ENCODE measurements at regions not wholly inside any gene's neighbourhood (a gene's known extent, or its start where the extent isn't known, plus 50 kb on each side); places are given as distances from the start of the nearest gene placed in this dataset.
"Not testable (repeated sequence)": the region's sequence is repeated elsewhere in the genome, so short reads cannot be mapped to it uniquely, and the experiment has no call there.

DNA sequence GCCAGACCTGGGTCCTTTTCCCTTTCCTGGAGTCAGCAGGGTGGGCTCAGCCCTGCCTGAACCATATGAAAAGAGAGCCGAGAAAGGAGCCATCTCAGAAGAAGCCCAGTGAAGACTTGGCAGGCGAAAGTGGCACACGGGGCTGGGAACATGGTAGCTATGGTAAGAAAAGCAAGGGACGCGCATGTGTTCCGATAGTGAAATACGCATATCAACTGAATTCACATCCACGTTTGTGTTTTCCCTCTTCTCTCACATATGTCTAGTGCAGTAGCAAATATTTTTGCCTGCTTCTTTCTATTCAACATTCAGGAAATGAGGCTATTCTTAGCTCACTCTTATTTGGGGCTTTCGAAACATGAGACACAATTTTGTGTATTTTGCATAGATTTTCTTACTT, 54.1 kb upstream of the PEG3 start:
- Histone ChIP-seq H3K4me1 (ENCODE audit: low read length) (no peaks in the 10 kb centered on the region), H3K36me3 (ENCODE audit: insufficient read depth, low read length) (no peaks in the 10 kb centered on the region), H3K4me2 (ENCODE audit: low read depth, low read length, poor library complexity, severe bottlenecking) (no peak overlapping the region), H3K9me2 (replicated peaks; ENCODE audit: insufficient read depth, low read length) (no peaks in the 10 kb centered on the region), H3K9ac (ENCODE audit: low read length) (no peak overlapping the region), H3K4me3 (ENCODE audit: low read length) (no peak overlapping the region), H3K9me3 (ENCODE audit: low read length) (peaks cover 6% of the 10 kb centered on the region), H3K27ac (ENCODE audit: low read length) (no peak overlapping the region), H3K27me3 (ENCODE audit: low read length) (0 out of 2 replicates have a peak, but pooled peaks cover 2% of the 10 kb centered on the region), H4K20me1 (ENCODE audit: insufficient read depth, low read depth, low read length) (no peaks in the 10 kb centered on the region), H2AFZ (ENCODE audit: low read length) (no peak overlapping the region), H3K79me2 (ENCODE audit: low read length) (no peaks in the 10 kb centered on the region)
- no peak for DNase-seq

DNA sequence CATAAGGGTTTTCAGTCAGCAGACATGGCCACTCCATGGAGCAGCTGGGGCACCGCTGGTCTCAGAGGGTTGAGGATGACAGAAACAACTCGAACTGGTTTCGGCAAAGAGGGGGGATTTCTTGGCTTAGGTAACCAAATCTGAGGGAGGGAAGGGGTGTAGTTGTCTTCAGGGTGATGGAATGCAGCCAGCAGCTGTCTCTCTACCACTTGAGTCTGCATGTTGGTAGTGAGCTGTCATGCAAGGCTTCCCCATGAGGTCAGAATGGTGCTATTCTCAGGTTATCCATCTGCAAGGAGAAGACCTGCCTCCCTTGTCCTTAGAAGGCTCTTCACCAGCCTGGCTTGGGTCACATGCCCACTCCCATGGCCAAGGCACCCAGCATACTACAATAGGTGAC, 55.6 kb upstream of the PEG3 start:
- Histone ChIP-seq H3K27ac (ENCODE audit: low read length) (no peak overlapping the region), H4K20me1 (ENCODE audit: insufficient read depth, low read depth, low read length) (no peaks in the 10 kb centered on the region), H3K4me1 (ENCODE audit: low read length) (no peaks in the 10 kb centered on the region), H3K9ac (ENCODE audit: low read length) (no peak overlapping the region), H3K9me3 (ENCODE audit: low read length) (no peaks in the 10 kb centered on the region; the same call in 1 of the 2 replicates), H3K9me2 (replicated peaks; ENCODE audit: insufficient read depth, low read length) (no peaks in the 10 kb centered on the region), H3K79me2 (ENCODE audit: low read length) (no peaks in the 10 kb centered on the region), H3K4me3 (ENCODE audit: low read length) (no peak overlapping the region), H3K4me2 (ENCODE audit: low read depth, low read length, poor library complexity, severe bottlenecking) (no peak overlapping the region), H3K27me3 (ENCODE audit: low read length) (0 out of 2 replicates have a peak, but pooled peaks cover 2% of the 10 kb centered on the region), H2AFZ (ENCODE audit: low read length) (no peak overlapping the region), H3K36me3 (ENCODE audit: insufficient read depth, low read length) (no peaks in the 10 kb centered on the region)
- no peak for DNase-seq

DNA sequence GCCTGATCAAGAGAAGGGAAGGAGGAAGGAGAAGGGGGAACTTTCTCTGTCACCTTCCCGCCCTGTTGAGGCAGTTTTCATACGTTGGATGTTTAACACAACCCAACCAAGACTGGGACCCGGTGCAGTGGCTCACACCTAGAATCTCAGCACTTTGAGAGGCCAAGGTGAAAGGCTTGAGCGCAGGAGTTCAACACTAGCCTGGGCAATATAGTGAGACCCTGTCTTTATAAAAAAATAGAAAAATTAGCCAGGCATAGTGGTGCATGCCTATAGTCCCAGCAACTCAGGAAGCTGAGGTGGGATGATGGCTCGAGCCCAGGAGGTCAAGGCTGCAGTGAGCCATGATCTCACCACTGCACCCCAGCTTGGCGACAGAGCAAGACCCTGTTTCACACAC, 59.4 kb upstream of the PEG3 start:
- Histone ChIP-seq H3K27me3 (ENCODE audit: low read length) (no peaks in the 10 kb centered on the region), H3K9me3 (ENCODE audit: low read length) (no peaks in the 10 kb centered on the region; the same call in 1 of the 2 replicates), H3K9ac (ENCODE audit: low read length) (no peak overlapping the region), H3K4me2 (ENCODE audit: low read depth, low read length, poor library complexity, severe bottlenecking) (no peak overlapping the region), H3K9me2 (replicated peaks; ENCODE audit: insufficient read depth, low read length) (no peaks in the 10 kb centered on the region), H3K4me3 (ENCODE audit: low read length) (no peak overlapping the region), H3K27ac (ENCODE audit: low read length) (no peak overlapping the region), H4K20me1 (ENCODE audit: insufficient read depth, low read depth, low read length) (no peaks in the 10 kb centered on the region), H3K36me3 (ENCODE audit: insufficient read depth, low read length) (no peaks in the 10 kb centered on the region), H2AFZ (ENCODE audit: low read length) (no peak overlapping the region), H3K4me1 (ENCODE audit: low read length) (no peaks in the 10 kb centered on the region), H3K79me2 (ENCODE audit: low read length) (no peaks in the 10 kb centered on the region)
- no peak for DNase-seq

DNA sequence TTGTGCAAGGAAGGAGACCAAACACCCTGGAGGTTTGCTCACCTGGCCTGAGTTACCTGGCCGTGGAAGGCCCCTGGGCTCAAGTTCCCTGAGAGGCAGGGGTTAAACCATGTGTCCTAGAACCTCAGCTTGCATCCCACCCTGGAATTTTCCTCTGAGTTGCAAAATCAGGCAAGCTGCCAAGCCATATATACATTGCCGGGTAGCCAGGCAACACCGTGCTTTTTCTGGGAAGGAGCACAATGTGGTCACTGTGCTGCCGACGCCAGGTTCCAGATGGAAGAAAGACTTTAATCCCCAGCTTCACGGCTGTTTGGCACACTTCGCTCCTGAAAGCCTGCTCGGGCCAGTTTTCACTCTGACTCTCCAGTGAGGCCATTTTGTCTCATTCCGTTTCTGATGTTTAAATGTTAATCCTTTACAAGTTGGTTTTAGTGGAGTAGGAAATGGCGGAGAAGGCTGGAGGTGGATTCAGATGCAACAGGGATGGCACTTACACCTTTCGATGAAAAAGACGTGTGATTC, 60.1 kb upstream of the PEG3 start:
- no peak overlapping the region for H3K4me2 ChIP-seq (ENCODE audit: low read depth, low read length, poor library complexity, severe bottlenecking)
- no peaks in the 10 kb centered on the region for H3K9me2 ChIP-seq (replicated peaks; ENCODE audit: insufficient read depth, low read length)
- no peak overlapping the region for H3K9ac ChIP-seq (ENCODE audit: low read length)
- no peaks in the 10 kb centered on the region for H3K4me1 ChIP-seq (ENCODE audit: low read length)
- no peak overlapping the region for H3K27ac ChIP-seq (ENCODE audit: low read length)
- no peaks in the 10 kb centered on the region for H4K20me1 ChIP-seq (ENCODE audit: insufficient read depth, low read depth, low read length)
- no peaks in the 10 kb centered on the region for H3K79me2 ChIP-seq (ENCODE audit: low read length)
- H2AFZ ChIP-seq (ENCODE audit: low read length) = no peak overlapping the region
- H3K4me3 ChIP-seq (ENCODE audit: low read length) = no peak overlapping the region
- DNase-seq = no peak
- H3K36me3 ChIP-seq (ENCODE audit: insufficient read depth, low read length) = no peaks in the 10 kb centered on the region
- H3K9me3 ChIP-seq (ENCODE audit: low read length) = no peaks in the 10 kb centered on the region; the same call in 1 of the 2 replicates
- no peaks in the 10 kb centered on the region for H3K27me3 ChIP-seq (ENCODE audit: low read length)

DNA sequence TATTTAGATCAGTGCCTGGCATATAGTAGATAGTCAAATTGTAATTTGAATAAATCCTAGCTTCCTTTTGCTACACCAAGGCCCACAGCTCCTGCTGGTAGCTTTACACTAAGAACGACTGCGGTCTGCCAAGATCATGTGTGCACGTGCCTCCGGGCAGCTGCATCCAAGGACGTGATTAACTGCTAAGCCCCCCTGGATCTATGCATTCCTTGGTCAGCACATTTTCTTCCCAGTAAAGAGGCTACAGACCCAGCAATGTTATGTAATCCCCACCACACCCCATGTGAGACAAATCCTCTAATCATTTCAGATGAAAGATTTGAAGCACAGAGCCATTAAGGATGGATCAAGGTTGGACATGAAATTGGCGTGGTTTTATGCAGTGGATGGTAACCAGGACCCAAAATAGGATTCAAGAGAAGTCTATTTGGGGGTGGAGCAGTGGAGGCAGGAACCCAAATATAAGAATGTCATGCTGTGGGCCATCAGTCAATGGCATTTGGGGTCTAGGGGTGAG, 65.2 kb upstream of the PEG3 start:
- Histone ChIP-seq H3K4me3 (ENCODE audit: low read length) (no peak overlapping the region), H2AFZ (ENCODE audit: low read length) (no peak overlapping the region), H3K79me2 (ENCODE audit: low read length) (no peaks in the 10 kb centered on the region), H3K9me2 (replicated peaks; ENCODE audit: insufficient read depth, low read length) (no peaks in the 10 kb centered on the region), H3K27ac (ENCODE audit: low read length) (no peak overlapping the region), H4K20me1 (ENCODE audit: insufficient read depth, low read depth, low read length) (no peaks in the 10 kb centered on the region), H3K9me3 (ENCODE audit: low read length) (no peaks in the 10 kb centered on the region; the same call in 1 of the 2 replicates), H3K27me3 (ENCODE audit: low read length) (no peaks in the 10 kb centered on the region), H3K4me2 (ENCODE audit: low read depth, low read length, poor library complexity, severe bottlenecking) (no peak overlapping the region), H3K9ac (ENCODE audit: low read length) (no peak overlapping the region), H3K36me3 (ENCODE audit: insufficient read depth, low read length) (no peaks in the 10 kb centered on the region), H3K4me1 (ENCODE audit: low read length) (no peaks in the 10 kb centered on the region)
- no peak for DNase-seq

DNA sequence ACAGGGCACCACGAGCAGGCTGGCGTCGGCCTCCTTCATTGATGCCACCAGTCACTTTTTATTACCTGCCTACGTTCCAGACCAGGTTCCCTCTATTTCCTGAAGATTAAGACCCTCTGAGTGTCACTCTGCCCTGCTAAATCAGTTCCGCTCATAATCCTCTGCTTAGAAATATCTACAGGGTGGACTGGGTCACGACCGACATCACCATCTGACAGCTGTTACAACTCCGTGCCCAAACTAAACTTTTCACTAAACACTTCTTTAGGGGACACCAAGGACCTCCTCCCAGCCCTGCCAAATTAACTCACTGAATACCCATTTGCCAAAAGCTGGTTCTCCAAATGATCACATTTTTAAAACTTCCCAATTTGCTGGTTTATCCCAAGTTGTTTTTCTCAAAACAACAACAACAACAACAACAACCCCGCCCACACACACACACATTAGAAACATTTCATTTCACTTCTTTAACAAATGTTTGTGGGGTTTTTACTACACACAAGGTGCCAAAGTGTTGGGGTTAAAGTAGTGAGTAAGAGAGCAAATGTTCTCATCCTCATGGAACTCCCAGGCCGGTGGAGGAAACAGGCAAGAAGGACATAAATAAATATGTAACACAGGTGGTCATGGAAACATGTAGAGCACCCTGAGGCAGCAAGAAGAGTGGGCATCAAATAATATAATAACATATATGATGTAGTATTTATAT, 72.0 kb upstream of the PEG3 start:
- H3K4me3 ChIP-seq (ENCODE audit: low read length) = no peak overlapping the region
- no peak overlapping the region for H2AFZ ChIP-seq (ENCODE audit: low read length)
- H3K9me2 ChIP-seq (replicated peaks; ENCODE audit: insufficient read depth, low read length) = no peaks in the 10 kb centered on the region
- H3K9ac ChIP-seq (ENCODE audit: low read length) = no peak overlapping the region
- H3K4me2 ChIP-seq (ENCODE audit: low read depth, low read length, poor library complexity, severe bottlenecking) = no peak overlapping the region
- no peaks in the 10 kb centered on the region for H3K4me1 ChIP-seq (ENCODE audit: low read length)
- H3K27ac ChIP-seq (ENCODE audit: low read length) = no peak overlapping the region
- H3K36me3 ChIP-seq (ENCODE audit: insufficient read depth, low read length) = no peaks in the 10 kb centered on the region
- no peaks in the 10 kb centered on the region for H4K20me1 ChIP-seq (ENCODE audit: insufficient read depth, low read depth, low read length)
- H3K27me3 ChIP-seq (ENCODE audit: low read length) = 0 out of 2 replicates have a peak, but pooled peaks cover 4% of the 10 kb centered on the region
- H3K9me3 ChIP-seq (ENCODE audit: low read length) = no peaks in the 10 kb centered on the region
- no peak for DNase-seq
- no peaks in the 10 kb centered on the region for H3K79me2 ChIP-seq (ENCODE audit: low read length)

DNA sequence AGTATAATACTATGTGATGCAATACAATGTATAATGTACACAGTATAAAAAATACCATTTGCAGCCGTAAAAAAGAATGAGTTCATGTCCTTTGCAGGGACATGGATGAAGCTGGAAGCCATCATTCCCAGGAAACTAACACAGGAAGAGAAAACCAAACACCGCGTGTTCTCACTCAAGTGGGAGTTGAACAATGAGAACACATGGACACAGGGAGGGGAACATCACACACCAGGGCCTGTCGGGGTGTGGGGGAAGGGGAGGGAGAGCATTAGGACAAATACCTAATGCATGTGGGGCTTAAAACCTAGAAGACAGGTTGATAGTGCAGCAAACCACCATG, 72.6 kb upstream of the PEG3 start:
- not testable (repeated sequence) for H3K9me3 ChIP-seq (ENCODE audit: low read length); H3K27me3 ChIP-seq (ENCODE audit: low read length); H3K36me3 ChIP-seq (ENCODE audit: insufficient read depth, low read length); H3K9me2 ChIP-seq (replicated peaks; ENCODE audit: insufficient read depth, low read length); DNase-seq; H3K9ac ChIP-seq (ENCODE audit: low read length); H3K27ac ChIP-seq (ENCODE audit: low read length); H3K4me1 ChIP-seq (ENCODE audit: low read length); H3K79me2 ChIP-seq (ENCODE audit: low read length); H3K4me2 ChIP-seq (ENCODE audit: low read depth, low read length, poor library complexity, severe bottlenecking); H4K20me1 ChIP-seq (ENCODE audit: insufficient read depth, low read depth, low read length); H3K4me3 ChIP-seq (ENCODE audit: low read length); H2AFZ ChIP-seq (ENCODE audit: low read length)

DNA sequence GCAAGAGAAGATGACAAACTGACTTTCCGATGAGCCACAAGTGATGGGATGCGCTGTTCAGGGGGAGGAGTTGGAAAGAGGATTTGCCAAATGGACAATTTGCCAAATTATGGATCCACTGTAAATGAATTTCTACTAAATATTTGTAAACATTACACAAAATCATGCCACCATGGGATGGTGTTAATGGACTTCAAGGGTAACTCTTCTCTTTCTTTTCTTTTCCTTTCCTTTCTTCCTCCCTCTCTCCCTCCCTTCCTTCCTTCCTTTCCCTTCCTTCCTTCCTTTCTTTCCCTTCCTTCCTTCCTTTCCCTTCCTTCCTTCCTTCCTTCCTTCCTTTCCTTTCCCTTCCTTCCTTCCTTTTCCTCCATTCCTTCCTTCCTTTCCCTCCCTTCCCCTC, 76.0 kb upstream of the PEG3 start:
- Histone ChIP-seq H3K27me3 (ENCODE audit: low read length) (0 out of 2 replicates have a peak, but pooled peaks cover 2% of the 10 kb centered on the region), H2AFZ (ENCODE audit: low read length) (no peak overlapping the region), H3K9me3 (ENCODE audit: low read length) (no peaks in the 10 kb centered on the region), H3K9ac (ENCODE audit: low read length) (no peak overlapping the region), H3K4me2 (ENCODE audit: low read depth, low read length, poor library complexity, severe bottlenecking) (no peak overlapping the region), H3K36me3 (ENCODE audit: insufficient read depth, low read length) (no peaks in the 10 kb centered on the region), H3K27ac (ENCODE audit: low read length) (no peak overlapping the region), H3K9me2 (replicated peaks; ENCODE audit: insufficient read depth, low read length) (no peaks in the 10 kb centered on the region), H4K20me1 (ENCODE audit: insufficient read depth, low read depth, low read length) (no peaks in the 10 kb centered on the region), H3K4me1 (ENCODE audit: low read length) (no peaks in the 10 kb centered on the region), H3K79me2 (ENCODE audit: low read length) (no peaks in the 10 kb centered on the region), H3K4me3 (ENCODE audit: low read length) (no peak overlapping the region)
- no peak for DNase-seq
